NOMO-1 treated with DMSO at 0.1 percent for 48 hours (cell line): ENCODE measurements at regions not wholly inside any gene's neighbourhood (a gene's known extent, or its start where the extent isn't known, plus 50 kb on each side); places are given as distances from the start of the nearest gene placed in this dataset.
"Not testable (repeated sequence)": the region's sequence is repeated elsewhere in the genome, so short reads cannot be mapped to it uniquely, and the experiment has no call there.

Source experiments
- DNase-seq: peaks from one replicate; lab custom pipeline; 2025; ENCODE audit not compliant: unreplicated experiment; lab: John Stamatoyannopoulos, UW

GRCh38 chr20:50356525-50356885 is 153.7 kb upstream of the PTPN1 start:
- no peak for DNase-seq

- no peak for DNase-seq
These were observed 153.0 kb upstream of the PTPN1 start for GRCh38 chr20:50356962-50357782.

DNA sequence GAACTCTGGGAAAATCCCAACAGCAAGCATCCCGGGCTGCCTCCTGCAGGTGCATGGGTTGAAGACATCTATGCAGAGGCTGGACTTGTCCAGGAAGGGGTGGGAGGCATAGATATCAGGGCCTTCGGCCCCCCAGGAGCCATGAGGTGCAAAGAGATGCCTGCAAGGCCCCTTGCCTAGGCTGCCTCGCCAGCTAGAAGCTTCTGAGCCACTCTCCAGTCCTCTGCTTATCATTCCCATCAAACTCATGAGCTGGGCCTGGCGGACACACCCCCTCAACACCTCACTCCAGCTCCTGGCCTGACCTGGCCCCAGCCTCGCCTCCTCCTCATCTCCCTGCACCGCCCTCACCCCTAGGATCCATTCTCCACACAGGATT is 152.4 kb upstream of the PTPN1 start:
- no peak for DNase-seq

DNA sequence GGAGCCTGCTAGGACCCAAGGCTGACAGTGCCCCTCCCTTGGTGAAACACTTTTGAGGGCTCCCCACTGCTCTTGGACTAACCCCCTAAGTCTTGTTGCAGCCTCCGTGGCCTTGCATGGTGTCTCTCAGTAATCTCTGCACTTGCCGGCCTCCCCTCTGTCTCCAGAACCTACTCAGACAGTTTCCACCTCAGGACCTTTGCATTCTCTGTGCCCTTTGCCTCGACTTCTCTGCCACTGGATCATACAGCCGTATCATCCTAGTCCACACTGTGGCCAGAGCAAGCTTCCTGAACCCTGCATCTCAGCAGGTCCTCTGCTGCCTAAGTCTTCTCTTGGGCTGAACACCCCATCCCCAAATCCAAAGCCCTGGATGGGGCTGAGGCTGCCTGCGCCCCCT is 152.0 kb upstream of the PTPN1 start:
- no peak for DNase-seq

GRCh38 chr20:50358971-50359370 is 151.2 kb upstream of the PTPN1 start:
- DNase-seq = no peak

- no peak for DNase-seq
These were observed 150.5 kb upstream of the PTPN1 start for GRCh38 chr20:50359607-50360217.

DNA sequence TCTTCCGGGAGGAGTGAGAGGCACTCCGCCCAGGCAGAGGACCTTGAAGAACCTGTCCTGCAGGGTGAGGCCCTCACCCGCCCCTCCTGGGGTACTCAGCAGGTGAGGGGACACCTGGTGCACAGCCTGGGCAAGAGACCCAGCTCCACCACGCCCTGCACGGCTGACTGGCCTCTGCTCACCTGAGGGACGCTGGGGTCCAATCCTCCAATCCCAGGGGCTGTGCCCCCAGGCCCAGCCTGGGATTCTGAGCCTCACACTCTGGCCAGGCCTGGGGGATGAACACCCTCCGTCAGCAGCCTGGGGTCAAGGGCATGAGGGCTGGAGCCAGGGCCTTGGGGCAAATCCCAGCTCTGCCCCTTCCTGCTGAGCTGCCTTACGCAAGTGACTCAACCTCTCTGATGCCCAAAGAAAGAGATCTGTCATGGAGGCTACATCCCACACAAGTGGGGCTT is 149.9 kb upstream of the PTPN1 start:
- DNase-seq = no peak

DNA sequence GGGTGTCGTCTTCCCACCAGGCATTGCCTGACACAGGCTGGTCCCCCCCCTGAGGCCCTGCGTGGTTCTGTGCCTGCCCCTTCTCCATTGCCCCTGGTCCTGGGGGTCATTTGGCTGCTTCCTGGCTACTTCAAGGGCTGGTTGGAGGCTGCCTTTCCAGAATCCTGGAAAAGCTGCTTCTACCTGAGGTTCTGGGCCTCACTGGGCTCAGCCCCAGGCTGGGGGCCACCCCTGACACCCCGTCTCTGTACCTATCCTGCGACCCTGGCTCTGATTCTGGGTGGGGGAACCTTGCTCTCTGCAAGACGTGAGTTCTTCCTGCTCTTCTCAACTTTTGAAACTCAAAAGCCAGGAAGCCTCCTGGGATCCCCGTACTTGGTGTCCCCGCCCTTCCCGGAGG is 149.3 kb upstream of the PTPN1 start:
- no peak for DNase-seq

GRCh38 chr20:50362177-50362576 is 148.0 kb upstream of the PTPN1 start:
- DNase-seq = not testable (repeated sequence)

DNA sequence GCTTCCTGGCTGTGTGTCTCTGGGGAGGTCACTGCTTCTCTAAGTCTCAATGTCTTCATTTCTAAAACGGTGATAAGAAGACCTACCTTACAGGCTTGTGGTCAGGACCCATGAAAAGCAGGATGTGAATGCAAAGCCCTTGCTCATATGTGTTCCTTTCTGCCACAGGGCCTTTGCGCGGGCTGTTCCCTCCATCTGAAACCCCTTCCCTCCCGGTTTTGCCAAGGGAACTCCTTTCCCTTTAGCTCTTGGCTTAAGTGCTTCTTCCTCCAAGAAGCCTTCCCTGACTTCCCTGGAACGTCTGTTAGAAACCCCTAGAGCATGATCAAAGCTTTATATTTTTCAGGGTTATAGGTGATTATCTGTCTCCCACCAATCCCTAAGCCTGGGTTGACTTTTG is 147.2 kb upstream of the PTPN1 start:
- DNase-seq = no peak

DNA sequence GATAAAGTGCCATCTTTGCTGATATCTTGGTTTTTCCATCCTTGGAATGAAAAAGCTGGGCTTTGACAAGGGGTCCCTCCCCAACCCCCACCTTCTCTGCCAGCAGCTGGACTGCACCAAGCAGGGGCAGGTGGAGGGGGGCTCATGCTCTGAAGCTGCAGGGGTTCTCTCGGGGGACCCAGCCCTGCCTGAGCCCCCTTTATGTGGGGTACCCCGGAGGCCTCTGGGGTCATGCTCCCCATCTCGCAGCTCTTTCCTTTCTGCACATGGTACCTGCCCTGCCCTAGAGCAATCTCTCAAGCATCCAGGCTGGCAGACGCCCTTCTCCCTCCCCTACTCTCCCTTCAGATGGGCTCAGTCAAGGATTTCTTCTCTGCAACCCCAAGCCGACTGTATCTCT is 146.7 kb upstream of the PTPN1 start:
- DNase-seq = no peak

DNA sequence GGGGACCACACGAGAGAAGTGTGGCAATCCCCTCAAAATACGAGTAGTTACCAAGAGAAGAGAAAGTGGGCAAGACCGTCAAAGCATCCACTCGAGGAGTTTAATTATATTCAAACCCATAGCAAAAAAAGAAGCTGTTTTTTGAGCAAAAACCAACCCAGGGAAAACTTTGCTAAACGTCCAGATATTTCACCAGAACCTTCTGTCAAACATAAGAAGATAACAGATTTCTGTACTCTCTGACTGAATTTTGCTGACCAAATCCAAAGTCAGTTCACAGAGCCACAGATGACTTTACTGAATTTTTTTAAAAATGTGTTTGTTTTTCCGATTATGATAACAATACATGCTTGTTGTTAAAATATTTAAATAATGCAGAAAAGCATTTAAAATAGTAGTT is 145.6 kb upstream of the PTPN1 start:
- no peak for DNase-seq

DNA sequence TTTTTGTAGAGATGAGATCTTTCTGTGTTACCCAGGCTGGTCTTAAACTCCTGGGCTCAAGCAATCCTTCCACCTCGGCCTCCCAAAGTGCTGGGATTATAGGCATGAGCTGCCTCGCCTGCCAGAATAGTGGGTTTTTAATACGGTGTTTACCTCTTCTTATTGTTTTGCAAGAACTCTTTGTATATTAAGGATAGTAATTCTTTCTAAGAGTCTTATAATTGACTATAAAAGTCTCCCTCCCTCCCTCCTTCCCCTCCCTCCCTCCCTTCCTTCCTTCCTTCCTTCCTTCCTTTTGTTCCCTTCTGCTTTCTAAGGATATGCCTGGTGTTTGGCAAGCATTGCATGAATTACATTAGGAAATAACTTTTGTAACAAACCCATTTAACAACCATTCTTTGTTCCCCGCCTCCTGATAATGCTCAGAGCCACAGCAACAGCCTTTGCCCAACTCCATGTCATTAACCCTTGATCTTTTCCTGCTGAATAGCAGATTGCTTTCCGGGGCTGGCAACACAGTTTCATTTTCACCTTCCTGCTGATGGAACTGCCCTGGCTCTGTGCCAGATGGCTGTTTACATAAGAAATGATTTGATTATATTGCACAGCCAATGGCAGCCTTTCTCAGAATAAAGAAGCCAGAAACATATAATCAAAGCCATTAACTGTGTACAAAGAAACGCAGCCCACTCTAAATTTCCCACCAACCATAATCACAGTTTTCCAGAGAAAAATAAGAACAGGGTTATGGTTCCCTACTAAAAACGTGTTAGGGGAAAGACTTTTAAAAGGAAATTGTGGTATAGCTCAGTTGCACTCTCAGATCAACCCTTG is 143.7 kb upstream of the PTPN1 start:
- peak; percentile 60 for DNase-seq

DNA sequence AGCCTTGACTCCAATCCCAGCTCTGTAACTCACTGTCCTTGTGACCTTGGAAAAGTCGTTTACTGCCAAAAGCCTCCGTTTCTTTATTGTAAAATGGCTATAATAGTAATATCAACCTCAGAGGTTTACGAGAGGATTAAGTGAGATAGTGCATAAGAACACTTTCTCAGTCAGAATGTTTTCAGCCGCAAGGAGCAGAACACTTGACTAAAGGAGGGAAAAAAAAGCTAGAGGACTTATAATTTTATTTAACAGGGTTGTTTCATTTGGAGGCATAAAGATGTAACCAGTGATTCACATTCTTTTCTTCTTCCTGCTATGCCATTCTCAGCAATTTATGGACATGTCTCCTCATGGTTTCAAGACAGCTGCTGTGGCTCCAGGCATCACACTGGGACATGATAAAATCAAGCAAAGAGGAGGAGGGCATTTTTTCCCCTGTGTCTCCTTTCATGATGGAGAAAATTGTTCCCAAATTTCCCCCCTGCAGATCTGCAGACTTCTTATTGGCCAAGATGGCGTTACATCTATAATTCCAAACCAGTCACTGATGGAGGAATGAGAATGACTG is 143.0 kb upstream of the PTPN1 start:
- no peak for DNase-seq

GRCh38 chr20:50367739-50368375 is 142.3 kb upstream of the PTPN1 start:
- DNase-seq = no peak

GRCh38 chr20:50368386-50368785 is 141.8 kb upstream of the PTPN1 start:
- no peak for DNase-seq

- no peak for DNase-seq
These were observed 141.4 kb upstream of the PTPN1 start for GRCh38 chr20:50368813-50369224.

DNA sequence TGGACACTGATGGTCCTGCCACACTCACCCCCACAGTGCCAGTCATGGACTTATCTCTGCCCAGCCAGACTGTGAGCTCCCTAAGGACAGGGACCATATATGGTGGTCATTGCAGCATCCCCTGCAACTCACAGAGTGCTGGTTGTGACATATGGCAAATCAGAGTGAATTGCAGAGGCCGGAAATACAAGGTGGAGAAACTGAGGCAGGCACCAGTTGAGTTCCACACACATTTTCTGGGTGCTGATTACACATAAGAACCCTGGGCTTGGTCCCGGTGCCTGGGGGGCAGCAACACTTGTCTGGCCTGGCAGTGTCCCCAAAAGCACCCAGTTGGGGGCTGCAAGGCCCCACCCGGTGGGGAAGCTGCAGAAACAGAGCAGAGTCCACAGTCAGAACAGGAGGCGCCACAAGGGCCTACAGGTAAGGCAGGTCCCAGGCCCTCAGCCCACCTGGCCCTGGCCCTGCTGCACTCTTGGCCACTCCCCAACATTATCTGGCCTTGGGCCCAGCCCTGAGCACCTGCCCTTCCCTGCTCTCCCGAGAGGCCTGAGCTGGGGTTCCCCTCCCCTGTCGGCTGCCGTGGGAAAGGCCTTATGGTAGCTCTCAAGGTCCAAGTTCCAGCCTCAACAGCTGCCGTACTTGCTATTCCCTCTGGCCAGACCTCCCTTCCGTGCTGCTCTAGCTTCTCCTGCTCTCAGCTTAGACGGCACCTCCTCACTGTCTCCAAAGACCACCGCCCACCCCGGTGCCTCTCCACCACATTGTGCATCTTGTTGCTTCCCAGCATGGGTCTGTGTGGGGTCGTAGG is 140.8 kb upstream of the PTPN1 start:
- no peak for DNase-seq

GRCh38 chr20:50370036-50370566 is 140.1 kb upstream of the PTPN1 start:
- DNase-seq = no peak
